GM10266 (cell line): ENCODE measurements at regions not wholly inside any gene's neighbourhood (a gene's known extent, or its start where the extent isn't known, plus 50 kb on each side); places are given as distances from the start of the nearest gene placed in this dataset.

Experiments
- DNase-seq: peaks from one replicate; pipeline ENCODE4 v3.0.0; 2012; ENCODE audit errors: extremely low spot score
- TF ChIP-seq, protein P1 (sequence below): IDR thresholded peaks from 2 replicates; pipeline ENCODE4 v1.5.1; 2012; ENCODE audit warnings: mild to moderate bottlenecking, low read depth; ENCODE audit not compliant: control insufficient read depth, insufficient read depth; ENCODE audit errors: missing control alignments

DNA sequence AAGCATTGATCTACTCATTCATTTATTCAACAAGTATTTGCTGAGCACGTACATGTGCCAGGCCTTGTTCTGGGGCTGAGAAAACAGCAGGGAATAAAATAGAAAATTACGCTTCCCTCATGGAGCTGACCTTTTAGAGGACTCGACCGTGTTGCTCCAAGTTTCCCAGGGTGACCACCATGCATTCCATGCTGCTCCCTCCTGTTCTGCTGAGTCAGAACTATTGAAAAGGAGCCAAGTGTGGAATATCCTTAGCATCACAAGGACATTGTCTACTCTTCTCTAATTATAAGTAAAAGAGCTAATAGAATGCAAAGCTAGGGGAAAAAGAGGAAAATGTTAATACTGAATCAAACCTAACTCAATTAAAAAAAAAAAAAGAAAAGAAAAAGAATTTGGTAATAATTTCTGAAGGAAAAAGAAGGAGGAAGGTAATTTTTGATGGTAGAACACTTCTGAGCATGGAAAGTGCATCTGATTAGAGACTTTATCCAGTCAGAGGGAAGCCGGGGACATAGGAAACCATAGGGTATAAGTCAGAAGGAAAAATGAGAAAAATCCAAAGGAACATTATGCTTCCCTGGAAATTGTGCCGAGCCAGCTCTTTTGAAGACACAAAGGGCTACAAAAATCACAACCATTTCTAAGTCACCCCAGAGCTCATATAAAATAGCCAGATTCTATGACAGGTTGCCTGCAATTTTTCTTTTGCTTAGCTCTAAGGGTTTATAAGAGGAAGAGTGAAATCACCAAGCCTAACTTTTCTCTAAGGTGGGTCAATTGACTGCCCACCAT, 339.4 kb downstream of the RND3 start:
- TF ChIP-seq, protein P1, sequence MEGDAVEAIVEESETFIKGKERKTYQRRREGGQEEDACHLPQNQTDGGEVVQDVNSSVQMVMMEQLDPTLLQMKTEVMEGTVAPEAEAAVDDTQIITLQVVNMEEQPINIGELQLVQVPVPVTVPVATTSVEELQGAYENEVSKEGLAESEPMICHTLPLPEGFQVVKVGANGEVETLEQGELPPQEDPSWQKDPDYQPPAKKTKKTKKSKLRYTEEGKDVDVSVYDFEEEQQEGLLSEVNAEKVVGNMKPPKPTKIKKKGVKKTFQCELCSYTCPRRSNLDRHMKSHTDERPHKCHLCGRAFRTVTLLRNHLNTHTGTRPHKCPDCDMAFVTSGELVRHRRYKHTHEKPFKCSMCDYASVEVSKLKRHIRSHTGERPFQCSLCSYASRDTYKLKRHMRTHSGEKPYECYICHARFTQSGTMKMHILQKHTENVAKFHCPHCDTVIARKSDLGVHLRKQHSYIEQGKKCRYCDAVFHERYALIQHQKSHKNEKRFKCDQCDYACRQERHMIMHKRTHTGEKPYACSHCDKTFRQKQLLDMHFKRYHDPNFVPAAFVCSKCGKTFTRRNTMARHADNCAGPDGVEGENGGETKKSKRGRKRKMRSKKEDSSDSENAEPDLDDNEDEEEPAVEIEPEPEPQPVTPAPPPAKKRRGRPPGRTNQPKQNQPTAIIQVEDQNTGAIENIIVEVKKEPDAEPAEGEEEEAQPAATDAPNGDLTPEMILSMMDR = no peak
- DNase-seq = no peak

DNA sequence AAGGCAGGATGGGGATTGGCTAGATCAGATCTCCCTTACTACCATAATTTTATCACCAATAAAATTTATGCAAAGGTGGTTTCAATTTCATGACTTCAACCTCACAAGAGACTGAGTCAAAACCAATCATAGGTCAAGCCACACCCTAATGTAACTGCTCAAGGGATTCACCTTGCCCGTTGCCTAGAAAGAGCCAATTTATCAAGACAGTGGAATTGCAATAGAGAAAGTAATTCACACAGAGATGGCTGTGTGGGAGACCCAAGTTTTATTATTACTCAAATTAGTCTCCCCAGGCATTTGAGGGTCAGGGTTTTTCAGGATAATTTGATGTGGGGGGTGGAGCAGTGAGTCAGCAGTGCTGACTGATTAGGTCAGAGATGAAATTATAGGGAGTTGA, 340.6 kb downstream of the RND3 start:
- TF ChIP-seq, protein P1 = no peak
- no peak for DNase-seq

DNA sequence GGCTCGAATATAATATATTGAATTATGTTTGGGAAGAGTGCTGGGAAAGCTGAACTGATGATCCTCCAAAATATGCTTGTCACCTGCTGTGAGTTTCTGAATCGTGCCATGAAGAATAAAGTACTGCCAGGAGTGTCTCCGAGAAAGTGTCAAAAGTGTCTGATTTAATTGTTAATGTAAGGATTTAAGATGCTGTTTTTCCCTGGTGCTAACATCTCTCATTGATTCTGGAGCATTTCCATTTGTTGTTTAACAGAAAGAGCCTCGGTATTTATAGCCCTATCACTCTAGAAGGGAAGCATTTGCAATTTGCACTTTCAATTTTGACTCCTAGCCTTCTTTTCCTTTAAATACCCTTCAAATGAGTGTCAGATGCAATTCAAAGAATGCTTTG, 342.2 kb downstream of the RND3 start:
- DNase-seq = no peak
- TF ChIP-seq, protein P1 = no peak

DNA sequence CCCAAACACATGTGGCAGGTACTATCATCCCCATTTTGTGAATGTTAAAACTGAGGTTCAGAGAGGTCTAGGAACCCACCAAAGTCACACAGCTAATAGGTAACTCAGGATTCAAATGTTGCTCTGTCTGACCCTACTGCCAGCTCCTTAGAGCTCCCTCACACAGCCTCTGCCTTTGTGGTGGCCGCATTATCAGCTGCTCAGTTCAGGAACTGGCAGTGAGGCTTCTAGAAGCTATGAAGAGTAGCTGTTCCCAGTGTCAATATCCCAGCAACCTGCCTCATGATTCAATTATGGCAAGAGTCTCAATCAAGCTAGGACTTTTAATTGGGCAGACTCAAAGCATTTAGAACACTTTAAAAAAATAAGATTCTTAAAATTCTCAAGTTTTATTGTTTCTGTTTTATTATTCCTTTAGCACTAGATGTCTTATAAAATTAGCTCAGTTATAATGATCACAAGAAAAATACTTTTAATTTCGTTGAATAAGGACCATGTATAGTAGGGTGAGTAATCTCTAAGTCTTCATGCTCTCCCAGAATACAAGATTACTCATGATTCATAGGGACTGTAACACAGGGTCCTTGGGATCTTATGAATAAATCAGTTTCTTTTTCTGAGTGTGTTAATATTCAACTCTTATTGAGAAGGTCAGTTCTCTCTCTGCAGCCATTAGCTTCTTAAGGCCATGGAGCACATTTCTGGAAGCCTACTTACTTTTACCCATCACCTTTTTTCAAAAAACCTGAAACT, 342.7 kb downstream of the RND3 start:
- DNase-seq = no peak
- TF ChIP-seq, protein P1 = no peak

DNA sequence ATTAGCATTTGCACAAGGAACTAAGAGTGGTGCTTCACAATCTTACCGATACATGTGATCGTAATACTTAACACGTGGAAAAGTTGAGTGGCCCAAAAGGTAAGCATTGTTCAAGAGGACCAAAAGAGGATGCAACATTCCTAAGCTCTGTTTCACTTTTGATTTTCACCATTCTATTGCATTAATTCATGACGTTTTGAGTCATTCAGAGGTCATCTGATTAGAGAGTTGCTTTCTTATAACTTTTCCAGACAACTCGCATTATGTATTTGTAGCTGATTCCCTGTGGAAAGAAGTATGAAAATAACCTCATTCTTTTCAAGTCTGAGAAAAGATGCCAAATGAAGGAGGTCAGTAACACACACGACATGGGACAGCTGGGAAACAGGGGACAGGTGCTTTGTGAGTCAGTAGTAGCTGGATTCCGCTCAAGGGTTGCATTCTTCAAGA, 344.4 kb downstream of the RND3 start:
- TF ChIP-seq, protein P1 = no peak
- no peak for DNase-seq

DNA sequence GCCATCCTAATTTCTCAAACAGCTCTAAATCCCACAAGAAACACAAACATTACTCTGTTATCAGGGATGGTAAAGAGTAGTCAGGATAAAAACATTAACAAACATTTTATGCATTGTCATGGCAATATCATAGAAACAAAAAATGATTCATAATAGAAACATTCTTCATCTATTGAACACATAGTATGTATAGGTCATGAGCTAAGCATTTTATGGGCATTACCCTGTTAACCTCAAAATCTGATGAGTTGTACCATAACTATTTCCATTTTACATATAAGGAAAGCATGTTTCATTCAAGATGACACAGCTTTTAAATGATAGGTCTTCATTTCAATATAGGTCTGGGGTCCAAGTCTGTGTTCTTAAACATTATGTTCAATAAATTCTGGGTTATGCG, 344.9 kb downstream of the RND3 start:
- TF ChIP-seq, protein P1 = no peak
- DNase-seq = no peak

DNA sequence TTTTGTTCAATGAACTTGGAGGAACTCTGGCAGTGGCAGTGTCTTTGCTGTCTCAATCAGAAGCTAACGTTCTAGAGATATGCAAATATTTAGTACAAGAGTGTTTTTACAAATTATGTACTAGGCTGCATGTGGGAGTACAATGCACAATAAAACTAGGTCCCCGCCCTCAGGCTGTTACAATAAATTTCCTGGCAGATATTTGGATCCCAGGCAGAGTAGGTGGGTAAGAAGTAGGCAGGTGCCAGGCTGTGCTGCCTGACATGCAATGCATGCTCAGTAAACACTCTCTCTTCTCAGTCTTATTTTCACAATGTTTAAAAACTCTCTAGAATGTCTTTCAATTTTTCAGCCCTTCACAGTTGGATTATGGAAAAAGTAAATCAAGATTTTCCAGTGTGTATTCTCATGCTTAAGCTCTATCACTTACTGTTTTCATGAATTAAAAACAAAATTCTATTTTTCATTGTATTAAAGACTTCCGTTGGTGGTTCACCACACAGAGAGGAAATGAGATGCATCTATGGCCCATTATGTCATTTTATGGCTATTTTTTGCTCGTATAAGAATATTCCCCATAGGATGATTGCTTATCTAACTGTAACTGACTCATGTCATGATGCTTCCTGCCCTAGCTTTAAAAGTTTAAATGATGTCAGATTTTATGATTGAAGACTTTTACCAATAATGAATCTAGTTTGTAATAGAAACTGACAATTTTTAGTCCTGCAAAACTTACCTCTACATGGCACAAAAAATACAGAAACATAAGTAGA, 346.1 kb downstream of the RND3 start:
- DNase-seq = no peak
- TF ChIP-seq, protein P1 = no peak
